ENCODE measurements at regions not wholly inside any gene's neighbourhood (a gene's known extent, or its start where the extent isn't known, plus 50 kb on each side); places are given as distances from the start of the nearest gene placed in this dataset.

DNA sequence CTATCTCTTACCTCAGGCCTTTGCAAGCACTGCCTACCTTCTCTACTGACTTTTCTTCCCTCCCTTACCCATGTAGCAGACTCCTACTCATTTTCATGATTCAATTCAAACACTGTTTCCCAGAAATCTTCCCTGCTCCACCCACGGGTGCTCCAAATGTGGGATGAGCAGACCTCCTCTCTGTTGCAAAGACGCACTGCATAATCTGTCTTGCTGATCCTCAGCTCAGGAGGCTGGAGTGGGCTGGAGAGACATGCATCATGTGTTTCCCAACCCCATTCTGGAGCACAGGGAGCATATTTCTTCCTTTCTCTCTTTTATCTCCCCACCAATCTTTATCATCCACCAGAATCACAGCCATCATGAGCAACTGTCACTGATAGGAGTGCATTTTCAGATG, 459.9 kb upstream of the NFIA start:
- Histone ChIP-seq H3K79me2 (ENCODE audit: insufficient read depth, low read length) (no peaks in the 10 kb centered on the region), H3K23me2 (ENCODE audit: insufficient read length, low read depth, low read length, poor library complexity, severe bottlenecking) (no peaks in the 10 kb centered on the region), H2AK5ac (ENCODE audit: insufficient read length, low read length) (no peak overlapping the region), H3K9me3 (ENCODE audit: control insufficient read depth, low read depth, low read length) (no peaks in the 10 kb centered on the region), H3K4ac (ENCODE audit: low read depth, low read length) (no peak overlapping the region), H3K27ac (ENCODE audit: insufficient read length, low read depth, low read length) (no peak overlapping the region), H3K9ac (ENCODE audit: extremely low read depth, insufficient read length, low read length) (no peak overlapping the region), H3K18ac (ENCODE audit: insufficient read length, low read depth, low read length) (no peak overlapping the region), H4K91ac (ENCODE audit: insufficient read length, low read depth, low read length) (no peak overlapping the region), H2BK15ac (ENCODE audit: low read depth, low read length) (no peak overlapping the region), H3K27me3 (ENCODE audit: insufficient read depth, low read length) (no peaks in the 10 kb centered on the region), H3K4me2 (ENCODE audit: insufficient read depth, insufficient read length, low read length) (no peak overlapping the region), H2AFZ (ENCODE audit: low read length) (no peak overlapping the region), H2BK5ac (ENCODE audit: insufficient read length, low read length) (no peak overlapping the region), H3K23ac (ENCODE audit: insufficient read length, low read depth, low read length) (no peak overlapping the region), H4K8ac (replicated peaks; ENCODE audit: insufficient read length, low read depth, low read length) (no peak overlapping the region), H2BK20ac (ENCODE audit: low read depth, low read length, poor library complexity, severe bottlenecking) (no peak overlapping the region), H4K5ac (ENCODE audit: insufficient read length, low read depth, low read length) (no peak overlapping the region), H4K20me1 (ENCODE audit: control insufficient read depth, insufficient read depth, insufficient read length) (no peaks in the 10 kb centered on the region), H3K14ac (ENCODE audit: insufficient read depth, low read length) (no peak overlapping the region), H3T11ph (ENCODE audit: low read length) (no peak overlapping the region), H3K79me1 (ENCODE audit: insufficient read depth, low read depth, low read length, poor library complexity, severe bottlenecking) (no peaks in the 10 kb centered on the region), H2BK12ac (ENCODE audit: insufficient read length, low read depth, low read length) (no peak overlapping the region), H2BK120ac (ENCODE audit: low read depth, low read length, poor library complexity, severe bottlenecking) (no peak overlapping the region), H3K4me1 (ENCODE audit: insufficient read depth, low read length) (no peaks in the 10 kb centered on the region), H3K56ac (ENCODE audit: insufficient read length, low read depth, low read length) (no peak overlapping the region)
- Mint-ChIP-seq H3K27ac (no peak overlapping the region), H3K4me3 (no peak overlapping the region), H3K9me3 (no peaks in the 10 kb centered on the region), H3K36me3 (ENCODE audit: insufficient read depth in 1 of 3, low read depth in 3 of 3) (no peaks in the 10 kb centered on the region), H3K4me1 (peaks cover 5 to 7% of the 10 kb centered on the region in 2 experiments), H3K27me3 (ENCODE audit: low read depth) (no peaks in the 10 kb centered on the region)
- WGBS (ENCODE audit: extremely low coverage, insufficient read length, low lambda C conversion rate), result no CpG with 5 or more reads among the region's 2 CpGs
- no peak for DNase-seq
- TF ChIP-seq, protein P1, sequence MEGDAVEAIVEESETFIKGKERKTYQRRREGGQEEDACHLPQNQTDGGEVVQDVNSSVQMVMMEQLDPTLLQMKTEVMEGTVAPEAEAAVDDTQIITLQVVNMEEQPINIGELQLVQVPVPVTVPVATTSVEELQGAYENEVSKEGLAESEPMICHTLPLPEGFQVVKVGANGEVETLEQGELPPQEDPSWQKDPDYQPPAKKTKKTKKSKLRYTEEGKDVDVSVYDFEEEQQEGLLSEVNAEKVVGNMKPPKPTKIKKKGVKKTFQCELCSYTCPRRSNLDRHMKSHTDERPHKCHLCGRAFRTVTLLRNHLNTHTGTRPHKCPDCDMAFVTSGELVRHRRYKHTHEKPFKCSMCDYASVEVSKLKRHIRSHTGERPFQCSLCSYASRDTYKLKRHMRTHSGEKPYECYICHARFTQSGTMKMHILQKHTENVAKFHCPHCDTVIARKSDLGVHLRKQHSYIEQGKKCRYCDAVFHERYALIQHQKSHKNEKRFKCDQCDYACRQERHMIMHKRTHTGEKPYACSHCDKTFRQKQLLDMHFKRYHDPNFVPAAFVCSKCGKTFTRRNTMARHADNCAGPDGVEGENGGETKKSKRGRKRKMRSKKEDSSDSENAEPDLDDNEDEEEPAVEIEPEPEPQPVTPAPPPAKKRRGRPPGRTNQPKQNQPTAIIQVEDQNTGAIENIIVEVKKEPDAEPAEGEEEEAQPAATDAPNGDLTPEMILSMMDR (conservative IDR thresholded peaks at IDR 0.05), result no peak
